ENCODE measurements at regions not wholly inside any gene's neighbourhood (a gene's known extent, or its start where the extent isn't known, plus 50 kb on each side); places are given as distances from the start of the nearest gene placed in this dataset.

- TF ChIP-seq CTCF (IDR thresholded peaks at IDR 0.05) = no peak
- TF ChIP-seq SIN3A (IDR thresholded peaks at IDR 0.05; ENCODE audit: borderline replicate concordance, insufficient read depth, low read depth, low read length) = no peak
- no peak for TF ChIP-seq TCF7L2 (IDR thresholded peaks at IDR 0.05; ENCODE audit: low read depth, low read length)
- TF ChIP-seq POLR2AphosphoS5 (IDR thresholded peaks at IDR 0.05; ENCODE audit: low read depth, low read length) = no peak
- no peak for TF ChIP-seq REST (IDR thresholded peaks at IDR 0.05; ENCODE audit: insufficient read depth in 1 of 2, low read depth in 2 of 2, low read length in 1 of 2)
These were observed 299.3 kb upstream of the SLITRK6 start for GRCh38 chr13:86098511-86098910.
